Memory B cell (primary cell): ENCODE measurements at regions not wholly inside any gene's neighbourhood (a gene's known extent, or its start where the extent isn't known, plus 50 kb on each side); places are given as distances from the start of the nearest gene placed in this dataset.
"Not testable (repeated sequence)": the region's sequence is repeated elsewhere in the genome, so short reads cannot be mapped to it uniquely, and the experiment has no call there.

ENCODE experiments used
- ATAC-seq: fragments of 150-1000 bp; cut with Tn5 transposase; 2 replicates; pipeline ENCODE4 v1.10.0; 2021; ENCODE audit warnings: low read depth, mild to moderate bottlenecking, moderate library complexity
- DNase-seq, 2 donors: peaks; one replicate each; pipeline ENCODE4 v3.0.0; 2022; ENCODE audit warnings: low spot score in 2 of 2
- H3K27ac Mint-ChIP-seq: one replicate; pipeline ENCODE4 v1.8.0; 2022; ENCODE audit warnings: mild to moderate bottlenecking, moderate library complexity, mixed read lengths
- H3K27me3 Mint-ChIP-seq: one replicate; pipeline ENCODE4 v1.8.0; 2022; ENCODE audit warnings: mixed read lengths
- H3K36me3 Mint-ChIP-seq: one replicate; pipeline ENCODE4 v1.8.0; 2022; ENCODE audit warnings: mild to moderate bottlenecking, mixed read lengths
- H3K4me1 Mint-ChIP-seq: one replicate; pipeline ENCODE4 v1.8.0; 2022; ENCODE audit warnings: mixed read lengths
- H3K4me3 Mint-ChIP-seq: one replicate; pipeline ENCODE4 v1.8.0; 2022; ENCODE audit warnings: mild to moderate bottlenecking, moderate library complexity, mixed read lengths
- H3K9me3 Mint-ChIP-seq: one replicate; pipeline ENCODE4 v1.8.0; 2022; ENCODE audit warnings: mixed read lengths

GRCh38 chr9:108397286-108397685 is 458.5 kb downstream of the ACTL7B start:
- Mint-ChIP-seq H3K4me3 (no peak overlapping the region), H3K36me3 (no peaks in the 10 kb centered on the region), H3K27me3 (no peaks in the 10 kb centered on the region), H3K9me3 (no peaks in the 10 kb centered on the region), H3K4me1 (no peaks in the 10 kb centered on the region), H3K27ac (no peak overlapping the region)
- ATAC-seq: no peak
- no peak for DNase-seq

GRCh38 chr9:108396611-108397010 is 459.2 kb downstream of the ACTL7B start:
- no peak overlapping the region for H3K4me3 Mint-ChIP-seq
- no peak for DNase-seq
- no peak overlapping the region for H3K27ac Mint-ChIP-seq
- no peaks in the 10 kb centered on the region for H3K36me3 Mint-ChIP-seq
- H3K9me3 Mint-ChIP-seq: no peaks in the 10 kb centered on the region
- H3K27me3 Mint-ChIP-seq: no peaks in the 10 kb centered on the region
- no peak for ATAC-seq
- no peaks in the 10 kb centered on the region for H3K4me1 Mint-ChIP-seq

- DNase-seq: no peak
- H3K27me3 Mint-ChIP-seq: no peaks in the 10 kb centered on the region
- H3K36me3 Mint-ChIP-seq: no peaks in the 10 kb centered on the region
- ATAC-seq: no peak
- H3K27ac Mint-ChIP-seq: no peak overlapping the region
- no peak overlapping the region for H3K4me3 Mint-ChIP-seq
- no peaks in the 10 kb centered on the region for H3K9me3 Mint-ChIP-seq
- no peaks in the 10 kb centered on the region for H3K4me1 Mint-ChIP-seq
Measured at GRCh38 chr9:108396193-108396592, 459.6 kb downstream of the ACTL7B start.

- no peaks in the 10 kb centered on the region for H3K27me3 Mint-ChIP-seq
- DNase-seq (no peak), ATAC-seq (no peak)
- no peaks in the 10 kb centered on the region for H3K9me3 Mint-ChIP-seq
- H3K36me3 Mint-ChIP-seq: no peaks in the 10 kb centered on the region
- no peak overlapping the region for H3K27ac Mint-ChIP-seq
- H3K4me3 Mint-ChIP-seq: no peak overlapping the region
- H3K4me1 Mint-ChIP-seq: no peaks in the 10 kb centered on the region
Measured at GRCh38 chr9:108395421-108395820, 460.4 kb downstream of the ACTL7B start.

GRCh38 chr9:108394726-108395125 is 461.1 kb downstream of the ACTL7B start:
- Mint-ChIP-seq H3K4me3 (no peak overlapping the region), H3K27ac (no peak overlapping the region), H3K9me3 (no peaks in the 10 kb centered on the region), H3K36me3 (no peaks in the 10 kb centered on the region), H3K27me3 (no peaks in the 10 kb centered on the region), H3K4me1 (no peaks in the 10 kb centered on the region)
- no peak for ATAC-seq
- DNase-seq: no peak

GRCh38 chr9:108393481-108394001 is 462.2 kb downstream of the ACTL7B start:
- H3K27me3 Mint-ChIP-seq: not testable (repeated sequence)

GRCh38 chr9:108392877-108393276 is 462.9 kb downstream of the ACTL7B start:
- no peaks in the 10 kb centered on the region for H3K36me3 Mint-ChIP-seq

More at GRCh38 chr9:108393481-108394001, 462.2 kb downstream of the ACTL7B start:
- not testable (repeated sequence) for H3K27ac Mint-ChIP-seq, DNase-seq, ATAC-seq, H3K4me1 Mint-ChIP-seq, H3K9me3 Mint-ChIP-seq, H3K4me3 Mint-ChIP-seq, H3K36me3 Mint-ChIP-seq

GRCh38 chr9:108389056-108389455 is 466.7 kb downstream of the ACTL7B start:
- H3K4me3 Mint-ChIP-seq: no peak overlapping the region
- no peak overlapping the region for H3K27ac Mint-ChIP-seq
- H3K9me3 Mint-ChIP-seq: no peaks in the 10 kb centered on the region
- DNase-seq (no peak), ATAC-seq (no peak)
- H3K27me3 Mint-ChIP-seq: peaks cover 2% of the 10 kb centered on the region
- peaks cover 2% of the 10 kb centered on the region for H3K4me1 Mint-ChIP-seq
- H3K36me3 Mint-ChIP-seq: no peaks in the 10 kb centered on the region

More at GRCh38 chr9:108392877-108393276, 462.9 kb downstream of the ACTL7B start:
- ATAC-seq (no peak), DNase-seq (no peak)
- H3K4me1 Mint-ChIP-seq: no peaks in the 10 kb centered on the region
- H3K9me3 Mint-ChIP-seq: no peaks in the 10 kb centered on the region
- H3K27me3 Mint-ChIP-seq: no peaks in the 10 kb centered on the region
- no peak overlapping the region for H3K27ac Mint-ChIP-seq
- no peak overlapping the region for H3K4me3 Mint-ChIP-seq

- Mint-ChIP-seq H3K27me3 (peaks cover 2% of the 10 kb centered on the region), H3K27ac (no peak overlapping the region)
Measured at GRCh38 chr9:108386859-108387384, 468.9 kb downstream of the ACTL7B start.

GRCh38 chr9:108386032-108386431 is 469.8 kb downstream of the ACTL7B start:
- Mint-ChIP-seq H3K4me1 (peaks cover 2% of the 10 kb centered on the region), H3K27me3 (peaks cover 5% of the 10 kb centered on the region), H3K27ac (no peak overlapping the region), H3K9me3 (no peaks in the 10 kb centered on the region), H3K4me3 (no peak overlapping the region), H3K36me3 (no peaks in the 10 kb centered on the region)
- no peak for ATAC-seq
- DNase-seq: no peak

More at GRCh38 chr9:108386859-108387384, 468.9 kb downstream of the ACTL7B start:
- ATAC-seq: no peak
- no peaks in the 10 kb centered on the region for H3K36me3 Mint-ChIP-seq
- H3K9me3 Mint-ChIP-seq: no peaks in the 10 kb centered on the region
- H3K4me3 Mint-ChIP-seq: no peak overlapping the region
- no peak for DNase-seq
- H3K4me1 Mint-ChIP-seq: peaks cover 2% of the 10 kb centered on the region

GRCh38 chr9:108383796-108384195 is 472.0 kb downstream of the ACTL7B start:
- DNase-seq (no peak), ATAC-seq (no peak)
- H3K9me3 Mint-ChIP-seq: no peaks in the 10 kb centered on the region
- H3K27me3 Mint-ChIP-seq: peaks cover 5% of the 10 kb centered on the region
- H3K36me3 Mint-ChIP-seq: no peaks in the 10 kb centered on the region
- no peak overlapping the region for H3K27ac Mint-ChIP-seq
- no peak overlapping the region for H3K4me3 Mint-ChIP-seq
- peaks cover 2% of the 10 kb centered on the region for H3K4me1 Mint-ChIP-seq

- no peaks in the 10 kb centered on the region for H3K9me3 Mint-ChIP-seq
- no peak for ATAC-seq
- H3K27ac Mint-ChIP-seq: no peak overlapping the region
- H3K27me3 Mint-ChIP-seq: peaks cover 5% of the 10 kb centered on the region
- no peak overlapping the region for H3K4me3 Mint-ChIP-seq
- H3K36me3 Mint-ChIP-seq: no peaks in the 10 kb centered on the region
- peaks cover 2% of the 10 kb centered on the region for H3K4me1 Mint-ChIP-seq
- DNase-seq: no peak
Measured at GRCh38 chr9:108382310-108382709, 473.5 kb downstream of the ACTL7B start.

GRCh38 chr9:108377881-108378280 is 477.9 kb downstream of the ACTL7B start:
- no peak overlapping the region for H3K4me3 Mint-ChIP-seq
- DNase-seq (no peak), ATAC-seq (no peak)
- H3K4me1 Mint-ChIP-seq: no peaks in the 10 kb centered on the region
- peaks cover 4% of the 10 kb centered on the region for H3K27me3 Mint-ChIP-seq
- peaks cover 4% of the 10 kb centered on the region for H3K9me3 Mint-ChIP-seq
- no peaks in the 10 kb centered on the region for H3K36me3 Mint-ChIP-seq
- H3K27ac Mint-ChIP-seq: no peak overlapping the region

- Mint-ChIP-seq H3K27me3 (peaks cover 4% of the 10 kb centered on the region), H3K4me1 (no peaks in the 10 kb centered on the region), H3K9me3 (peaks cover 4% of the 10 kb centered on the region), H3K36me3 (no peaks in the 10 kb centered on the region), H3K27ac (no peak overlapping the region), H3K4me3 (no peak overlapping the region)
- DNase-seq: no peak
- ATAC-seq: no peak
Measured at GRCh38 chr9:108377382-108377781, 478.4 kb downstream of the ACTL7B start.

GRCh38 chr9:108376140-108376539 is 479.6 kb downstream of the ACTL7B start:
- H3K36me3 Mint-ChIP-seq: no peaks in the 10 kb centered on the region
- H3K27me3 Mint-ChIP-seq: peaks cover 2% of the 10 kb centered on the region
- H3K4me3 Mint-ChIP-seq: no peak overlapping the region
- ATAC-seq: no peak
- H3K27ac Mint-ChIP-seq: no peak overlapping the region
- peaks cover 8% of the 10 kb centered on the region for H3K9me3 Mint-ChIP-seq
- no peak for DNase-seq
- H3K4me1 Mint-ChIP-seq: no peaks in the 10 kb centered on the region
